B cell (primary cell): ENCODE measurements at regions not wholly inside any gene's neighbourhood (a gene's known extent, or its start where the extent isn't known, plus 50 kb on each side); places are given as distances from the start of the nearest gene placed in this dataset.

Source experiments
- CTCF ChIP-seq: fragments of 200-600 bp; IDR thresholded peaks from one replicate; pipeline ENCODE4 v1.8.0; 2022; ENCODE audit warnings: antibody characterized with exemption, mild to moderate bottlenecking
- EZH2 ChIP-seq: IDR thresholded peaks from 2 replicates; pipeline ENCODE4 v1.6.1; 2012; ENCODE audit warnings: borderline replicate concordance, low read depth, mild to moderate bottlenecking, moderate library complexity, low read length; ENCODE audit not compliant: insufficient read depth, poor library complexity, severe bottlenecking

GRCh38 chrY:21091909-21092308, 336.0 kb downstream of the RPS4Y2 start:
- TF ChIP-seq CTCF (peak; percentile 9), EZH2 (no peak)
